ENCODE measurements at regions not wholly inside any gene's neighbourhood (a gene's known extent, or its start where the extent isn't known, plus 50 kb on each side); places are given as distances from the start of the nearest gene placed in this dataset.

DNA sequence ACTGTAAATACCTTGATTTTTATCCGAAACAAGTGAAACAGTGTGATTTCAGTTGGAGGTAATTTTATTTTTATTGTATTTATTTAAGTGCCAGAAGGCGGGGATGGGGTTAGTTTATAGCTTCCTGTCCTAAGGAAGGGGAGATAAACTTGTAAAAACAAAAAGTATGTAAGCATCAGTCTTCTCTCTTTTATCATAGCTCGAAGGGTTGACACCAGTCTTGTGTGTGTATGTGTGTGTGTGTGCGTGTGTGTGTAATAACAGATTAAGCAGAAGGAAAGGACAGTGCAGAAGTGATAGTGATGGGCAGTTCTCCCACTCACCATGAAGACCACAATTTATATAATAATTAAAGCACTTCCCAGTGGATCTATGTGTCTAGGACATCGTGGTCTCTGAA is 793.3 kb downstream of the PLCL1 start:
- TF ChIP-seq EZH2 (IDR thresholded peaks at IDR 0.05; ENCODE audit: borderline replicate concordance, insufficient read depth, low read depth, low read length, poor library complexity, severe bottlenecking) = no peak
- TF ChIP-seq, protein P1, sequence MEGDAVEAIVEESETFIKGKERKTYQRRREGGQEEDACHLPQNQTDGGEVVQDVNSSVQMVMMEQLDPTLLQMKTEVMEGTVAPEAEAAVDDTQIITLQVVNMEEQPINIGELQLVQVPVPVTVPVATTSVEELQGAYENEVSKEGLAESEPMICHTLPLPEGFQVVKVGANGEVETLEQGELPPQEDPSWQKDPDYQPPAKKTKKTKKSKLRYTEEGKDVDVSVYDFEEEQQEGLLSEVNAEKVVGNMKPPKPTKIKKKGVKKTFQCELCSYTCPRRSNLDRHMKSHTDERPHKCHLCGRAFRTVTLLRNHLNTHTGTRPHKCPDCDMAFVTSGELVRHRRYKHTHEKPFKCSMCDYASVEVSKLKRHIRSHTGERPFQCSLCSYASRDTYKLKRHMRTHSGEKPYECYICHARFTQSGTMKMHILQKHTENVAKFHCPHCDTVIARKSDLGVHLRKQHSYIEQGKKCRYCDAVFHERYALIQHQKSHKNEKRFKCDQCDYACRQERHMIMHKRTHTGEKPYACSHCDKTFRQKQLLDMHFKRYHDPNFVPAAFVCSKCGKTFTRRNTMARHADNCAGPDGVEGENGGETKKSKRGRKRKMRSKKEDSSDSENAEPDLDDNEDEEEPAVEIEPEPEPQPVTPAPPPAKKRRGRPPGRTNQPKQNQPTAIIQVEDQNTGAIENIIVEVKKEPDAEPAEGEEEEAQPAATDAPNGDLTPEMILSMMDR (IDR thresholded peaks at IDR 0.05) = no peak
- H3K27ac Mint-ChIP-seq = no peak overlapping the region
- no peaks in the 10 kb centered on the region for H3K27me3 Mint-ChIP-seq
- Histone ChIP-seq H3K9me3 (ENCODE audit: control extremely low read depth in 1 of 3, control insufficient read depth in 2 of 3, insufficient read depth in 1 of 3, low read length in 2 of 3) (no peaks in the 10 kb centered on the region), H2AFZ (ENCODE audit: insufficient read depth, low read depth, low read length, poor library complexity, severe bottlenecking) (no peak overlapping the region), H3K79me2 (ENCODE audit: control insufficient read depth, insufficient read depth, low read length) (no peaks in the 10 kb centered on the region), H3K27me3 (replicated peaks in 1 of 4; ENCODE audit: control extremely low read depth in 1 of 4, control insufficient read depth in 3 of 4, insufficient read depth in 4 of 4, low read length in 3 of 4) (no peaks in the 10 kb centered on the region), H3K4me1 (ENCODE audit: control insufficient read depth in 2 of 2, insufficient read depth in 2 of 2, low read length in 2 of 2) (no peaks in the 10 kb centered on the region), H4K20me1 (ENCODE audit: control insufficient read depth, insufficient read depth, low read length, poor library complexity, severe bottlenecking) (no peaks in the 10 kb centered on the region), H3K4me2 (replicated peaks; ENCODE audit: low read depth, low read length, poor library complexity, severe bottlenecking) (no peak overlapping the region), H3K36me3 (replicated peaks in 1 of 2; ENCODE audit: control extremely low read depth in 1 of 2, control insufficient read depth in 1 of 2, extremely low read depth in 1 of 2, insufficient read depth in 2 of 2, low read length in 1 of 2) (no peaks in the 10 kb centered on the region), H3K9ac (ENCODE audit: low read length) (no peak overlapping the region), H3K4me3 (ENCODE audit: control extremely low read depth in 1 of 5, extremely low read depth in 1 of 5, insufficient read depth in 1 of 5, low read depth in 2 of 5, low read length in 4 of 5) (no peak overlapping the region), H3K27ac (ENCODE audit: low read length in 2 of 2) (no peak overlapping the region)
- H3K9me3 Mint-ChIP-seq (ENCODE audit: insufficient read depth) = no peaks in the 10 kb centered on the region
- DNase-seq = no peak
- H3K4me3 Mint-ChIP-seq = no peak overlapping the region
- CTCF ChIA-PET = no interaction called here
- intact Hi-C loops (cut with micrococcal nuclease) = no loop called here
- H3K4me1 Mint-ChIP-seq = no peaks in the 10 kb centered on the region
- POLR2A ChIA-PET = no interaction called here
- ATAC-seq (ENCODE audit: low read depth) = no peak
- no CpG with 5 or more reads among the region's 5 CpGs for WGBS (ENCODE audit: insufficient coverage)

DNA sequence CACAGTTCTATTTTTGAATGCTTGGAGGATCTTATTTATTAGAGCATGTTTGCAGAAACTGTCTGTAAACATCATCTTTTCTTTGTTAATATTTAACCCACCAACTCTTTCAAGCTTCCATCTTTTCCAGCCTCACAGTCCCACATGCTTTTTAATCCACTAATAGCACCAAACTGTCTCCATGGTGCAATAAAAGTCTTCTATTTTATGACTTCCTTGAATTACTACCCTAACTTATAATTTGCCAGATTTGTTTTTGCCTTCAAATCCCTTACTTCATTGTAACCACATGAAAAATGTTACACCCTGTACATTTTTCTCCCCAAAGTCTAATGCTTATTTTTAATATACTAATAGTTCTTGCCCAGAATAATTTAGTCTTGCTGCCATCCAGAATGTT is 792.6 kb downstream of the PLCL1 start:
- TF ChIP-seq EZH2 (IDR thresholded peaks at IDR 0.05; ENCODE audit: borderline replicate concordance, insufficient read depth, low read depth, low read length, poor library complexity, severe bottlenecking) = no peak
- TF ChIP-seq, protein P1 (IDR thresholded peaks at IDR 0.05) = no peak
- Histone ChIP-seq H3K27me3 (replicated peaks in 1 of 4; ENCODE audit: control extremely low read depth in 1 of 4, control insufficient read depth in 3 of 4, insufficient read depth in 4 of 4, low read length in 3 of 4) (no peaks in the 10 kb centered on the region), H3K9ac (ENCODE audit: low read length) (no peak overlapping the region), H3K4me3 (ENCODE audit: control extremely low read depth in 1 of 5, extremely low read depth in 1 of 5, insufficient read depth in 1 of 5, low read depth in 2 of 5, low read length in 4 of 5) (no peak overlapping the region), H4K20me1 (ENCODE audit: control insufficient read depth, insufficient read depth, low read length, poor library complexity, severe bottlenecking) (no peaks in the 10 kb centered on the region), H3K79me2 (ENCODE audit: control insufficient read depth, insufficient read depth, low read length) (no peaks in the 10 kb centered on the region), H3K36me3 (replicated peaks in 1 of 2; ENCODE audit: control extremely low read depth in 1 of 2, control insufficient read depth in 1 of 2, extremely low read depth in 1 of 2, insufficient read depth in 2 of 2, low read length in 1 of 2) (no peaks in the 10 kb centered on the region), H3K4me2 (replicated peaks; ENCODE audit: low read depth, low read length, poor library complexity, severe bottlenecking) (no peak overlapping the region), H2AFZ (ENCODE audit: insufficient read depth, low read depth, low read length, poor library complexity, severe bottlenecking) (no peak overlapping the region), H3K27ac (ENCODE audit: low read length in 2 of 2) (no peak overlapping the region), H3K9me3 (ENCODE audit: control extremely low read depth in 1 of 3, control insufficient read depth in 2 of 3, insufficient read depth in 1 of 3, low read length in 2 of 3) (no peaks in the 10 kb centered on the region), H3K4me1 (ENCODE audit: control insufficient read depth in 2 of 2, insufficient read depth in 2 of 2, low read length in 2 of 2) (no peaks in the 10 kb centered on the region)
- no peaks in the 10 kb centered on the region for H3K27me3 Mint-ChIP-seq
- ChIA-PET POLR2A (no interaction called here), CTCF (no interaction called here)
- no peak overlapping the region for H3K4me3 Mint-ChIP-seq
- no peak overlapping the region for H3K27ac Mint-ChIP-seq
- ATAC-seq (ENCODE audit: low read depth) (no peak), DNase-seq (no peak)
- H3K4me1 Mint-ChIP-seq = no peaks in the 10 kb centered on the region
- H3K9me3 Mint-ChIP-seq (ENCODE audit: insufficient read depth) = no peaks in the 10 kb centered on the region
- intact Hi-C loops (cut with micrococcal nuclease) = no loop called here
